ENCODE measurements at regions not wholly inside any gene's neighbourhood (a gene's known extent, or its start where the extent isn't known, plus 50 kb on each side); places are given as distances from the start of the nearest gene placed in this dataset.
"Not testable (repeated sequence)": the region's sequence is repeated elsewhere in the genome, so short reads cannot be mapped to it uniquely, and the experiment has no call there.

DNA sequence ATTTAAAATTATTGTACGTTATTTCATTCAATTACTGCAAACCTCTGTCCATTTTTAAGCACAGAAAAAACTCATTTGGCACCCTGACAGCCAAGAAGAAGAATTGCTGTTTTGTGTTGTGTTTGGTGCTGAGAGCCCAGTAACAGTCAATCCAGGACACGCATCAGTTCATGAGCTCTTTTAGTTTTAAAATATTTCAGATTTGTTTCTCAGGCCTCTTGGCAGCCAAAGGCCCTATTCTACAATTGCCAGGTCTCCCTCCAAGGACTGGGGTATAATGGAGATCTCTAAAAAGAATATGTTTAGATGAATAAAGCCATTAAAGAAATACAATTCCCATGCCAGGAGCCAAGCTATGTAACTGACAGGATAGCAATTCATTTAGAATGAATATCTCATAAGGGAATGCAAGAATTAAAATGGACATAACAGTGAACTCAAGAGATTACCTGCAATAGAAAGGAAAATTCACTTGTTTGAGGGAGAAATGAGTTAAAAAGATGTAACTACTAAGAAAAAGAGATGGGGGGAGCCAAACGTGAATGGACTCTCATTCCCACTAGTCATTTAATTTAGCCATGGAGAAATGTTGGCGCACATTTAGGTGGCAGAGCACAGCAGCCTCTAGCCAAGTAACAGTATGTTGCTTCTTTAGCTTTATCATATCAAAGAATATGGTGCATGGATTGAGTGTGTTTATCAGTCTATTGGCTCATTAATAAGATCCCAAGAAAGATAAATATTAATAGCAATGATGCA, 140.6 kb upstream of the PELI2 start:
- no peak for DNase-seq (ENCODE audit: low read depth in 2 of 2)

DNA sequence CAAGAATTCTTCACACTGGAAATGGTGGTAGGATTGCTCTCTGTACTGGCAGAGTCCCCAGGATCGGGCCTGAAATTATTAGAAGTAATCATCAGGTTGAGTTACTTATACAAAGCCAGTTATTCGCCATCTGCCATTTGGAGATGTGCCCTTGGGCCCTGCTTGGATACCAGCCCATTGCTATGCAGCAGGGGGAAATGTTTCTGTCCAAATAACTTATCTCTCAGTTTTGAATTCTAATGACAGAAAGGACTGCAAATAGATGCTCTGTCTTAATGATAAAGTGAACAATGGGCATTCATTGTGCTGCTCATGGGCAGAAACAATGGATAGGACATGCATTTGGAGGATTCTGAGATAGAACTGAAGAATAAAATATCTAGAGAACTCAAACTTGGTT, 139.1 kb upstream of the PELI2 start:
- DNase-seq (ENCODE audit: low read depth in 2 of 2), result no peak

DNA sequence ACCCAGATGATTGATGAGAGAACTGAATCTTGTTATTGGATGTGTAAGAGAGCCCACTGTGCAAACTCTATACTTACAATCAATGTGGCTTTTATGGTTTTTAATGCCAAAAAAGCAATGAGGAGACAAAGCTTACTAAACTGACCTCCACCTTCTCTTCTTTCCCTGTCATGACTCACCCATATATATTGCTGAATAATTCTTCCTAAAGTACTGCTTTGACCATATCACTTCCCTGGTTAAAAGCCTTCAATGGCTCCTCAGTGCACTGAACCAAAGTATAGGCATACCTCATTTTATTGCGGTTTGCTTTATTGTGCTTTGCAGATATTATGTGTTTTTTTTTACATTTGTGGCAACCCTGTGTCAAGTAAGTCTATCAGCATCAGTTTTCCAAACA, 138.4 kb upstream of the PELI2 start:
- no peak for DNase-seq (ENCODE audit: low read depth in 2 of 2)

- no peak for DNase-seq (ENCODE audit: low read depth in 2 of 2)
These were observed 137.2 kb upstream of the PELI2 start for GRCh38 chr14:55980970-55981369.

DNA sequence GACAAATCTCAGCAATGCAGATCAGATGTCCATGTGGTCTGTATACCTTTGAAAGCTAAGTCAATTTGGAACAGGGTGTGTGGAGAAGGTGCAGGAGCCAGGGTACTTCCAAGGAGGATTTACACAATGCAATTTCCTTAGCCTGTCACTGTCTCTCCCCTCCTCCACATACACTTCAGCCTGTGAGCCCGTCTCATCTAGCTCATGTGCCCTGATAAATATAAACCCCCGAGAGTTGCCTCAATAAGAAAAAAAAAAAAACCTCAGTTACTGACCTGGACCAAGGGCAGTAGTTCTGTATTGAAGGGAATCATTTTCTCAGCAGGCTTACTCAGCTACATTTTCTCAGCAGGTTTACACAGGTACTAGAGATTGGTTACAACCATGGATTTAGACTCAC, 132.1 kb upstream of the PELI2 start:
- no peak for DNase-seq (ENCODE audit: low read depth in 2 of 2)

DNA sequence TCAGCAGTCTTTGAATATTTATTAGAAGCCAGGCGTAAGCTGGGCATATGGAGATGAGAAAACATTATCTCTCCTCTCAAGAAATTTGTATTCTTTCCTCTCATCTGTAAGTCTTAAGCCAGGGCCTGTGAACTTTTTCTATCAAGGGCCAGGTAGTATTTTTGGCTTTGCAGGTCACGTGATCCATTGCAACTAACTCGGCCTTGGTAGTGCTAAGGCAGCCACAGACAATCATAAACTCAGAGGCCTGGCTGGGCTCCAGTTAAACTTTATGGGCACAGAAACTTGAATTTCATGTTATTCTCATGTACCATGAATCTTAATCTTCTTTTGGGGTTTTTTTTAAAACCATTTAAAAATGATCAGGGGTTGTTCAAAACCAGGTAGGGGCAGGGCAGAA, 117.4 kb upstream of the PELI2 start:
- DNase-seq (ENCODE audit: low read depth in 2 of 2), result no peak

- DNase-seq (ENCODE audit: low read depth in 2 of 2), result no peak
These were observed 115.9 kb upstream of the PELI2 start for GRCh38 chr14:56002342-56002741.

DNA sequence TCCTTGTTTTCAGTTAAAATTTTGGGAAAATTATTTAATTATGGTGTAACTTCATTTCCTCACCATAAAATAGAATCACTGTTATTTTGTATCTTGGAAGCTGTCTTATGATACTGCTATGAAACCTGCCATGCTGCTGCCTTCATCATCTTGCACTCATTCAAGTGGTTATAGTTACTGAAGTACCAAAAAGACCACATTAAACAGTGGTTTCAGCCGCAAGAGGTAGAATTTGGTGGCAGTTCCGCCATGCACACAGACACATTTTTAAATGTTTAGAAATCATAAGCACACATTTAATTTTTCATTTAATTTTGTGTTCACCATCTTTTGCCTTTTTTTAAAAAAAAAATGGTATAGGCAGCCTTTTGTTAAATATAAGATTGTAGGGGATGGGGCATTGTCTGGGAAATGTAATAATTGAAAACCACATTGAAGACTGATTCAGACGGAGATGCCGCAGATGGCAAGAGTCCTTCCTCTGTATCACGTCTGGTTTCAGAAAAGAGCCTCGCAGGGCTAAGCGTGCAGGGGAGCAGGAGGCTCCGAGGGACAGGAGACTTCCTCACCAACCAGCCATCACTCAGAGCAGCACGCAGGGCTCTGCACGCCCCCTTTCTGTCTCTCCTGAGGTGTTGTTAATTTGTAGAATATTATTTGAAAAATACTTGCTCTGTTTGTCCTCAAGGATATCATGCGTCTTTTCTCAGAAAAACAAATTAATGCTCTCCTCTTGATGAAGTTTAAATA, 115.2 kb upstream of the PELI2 start:
- DNase-seq (ENCODE audit: low read depth in 2 of 2), result no peak

- no peak for DNase-seq (ENCODE audit: low read depth in 2 of 2)
These were observed 113.9 kb upstream of the PELI2 start for GRCh38 chr14:56004323-56004722.

DNA sequence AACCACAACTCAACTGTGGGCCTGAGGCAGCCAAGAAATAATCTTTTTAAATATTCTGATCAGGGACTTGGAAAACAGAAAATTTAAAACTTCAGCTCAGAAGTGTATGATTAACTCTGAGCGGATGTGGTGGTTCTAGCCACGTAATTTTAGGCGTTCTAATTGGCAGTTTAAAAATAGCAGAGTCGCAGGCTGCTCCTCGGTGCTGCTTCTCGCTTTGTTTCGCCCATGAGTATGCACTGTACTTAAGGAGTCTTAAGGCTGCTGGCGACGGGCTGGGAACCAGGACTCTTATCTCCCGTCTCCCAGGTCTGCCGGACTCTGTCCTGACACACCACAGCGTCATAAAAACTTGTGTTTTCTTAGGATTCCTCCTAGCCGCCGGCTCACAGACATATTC, 113.4 kb upstream of the PELI2 start:
- DNase-seq (ENCODE audit: low read depth in 2 of 2), result no peak

GRCh38 chr14:56005191-56006053, 112.8 kb upstream of the PELI2 start:
- no peak for DNase-seq (ENCODE audit: low read depth in 2 of 2)

DNA sequence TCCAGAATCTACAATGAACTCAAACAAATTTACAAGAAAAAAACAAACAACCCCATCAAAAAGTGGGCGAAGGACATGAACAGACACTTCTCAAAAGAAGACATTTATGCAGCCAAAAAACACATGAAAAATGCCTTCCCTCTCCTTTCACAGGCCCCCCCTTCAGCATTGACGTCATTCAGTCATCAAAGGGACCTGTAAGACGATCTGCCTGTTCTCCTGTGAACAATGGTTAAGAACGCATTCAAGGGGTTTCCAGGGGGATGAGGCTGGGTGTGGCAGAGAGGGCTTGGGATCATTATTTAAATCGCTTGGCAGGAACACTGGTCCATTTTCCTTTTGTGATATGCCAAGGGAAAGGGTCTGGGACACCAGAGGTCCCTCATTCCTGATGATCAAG, 110.7 kb upstream of the PELI2 start:
- DNase-seq (ENCODE audit: low read depth in 2 of 2), result not testable (repeated sequence)

DNA sequence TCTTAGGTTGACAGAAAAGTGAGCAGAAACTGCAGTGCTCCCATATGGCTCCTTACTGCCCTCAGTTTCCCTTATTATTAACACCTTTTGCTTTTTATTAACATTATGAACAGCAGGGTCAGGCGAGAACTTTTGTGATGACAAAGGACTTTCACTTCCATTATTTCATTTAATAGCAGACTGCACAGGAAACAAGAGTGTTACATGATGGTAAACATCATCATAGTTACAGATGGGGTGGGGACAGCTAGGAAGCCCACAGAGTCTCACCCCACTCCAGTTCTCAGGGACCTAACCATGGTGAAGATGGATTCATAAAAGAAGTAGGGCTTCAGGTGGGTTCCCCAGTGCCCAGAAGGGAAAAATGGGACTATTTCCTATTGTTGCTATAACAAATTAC, 110.1 kb upstream of the PELI2 start:
- no peak for DNase-seq (ENCODE audit: low read depth in 2 of 2)

GRCh38 chr14:56008661-56009060, 109.5 kb upstream of the PELI2 start:
- DNase-seq (ENCODE audit: low read depth in 2 of 2), result not testable (repeated sequence)

- no peak for DNase-seq (ENCODE audit: low read depth in 2 of 2)
These were observed 94.5 kb upstream of the PELI2 start for GRCh38 chr14:56023661-56024081.

- DNase-seq (ENCODE audit: low read depth in 2 of 2), result no peak
These were observed 93.0 kb upstream of the PELI2 start for GRCh38 chr14:56025191-56025590.

- no peak for DNase-seq (ENCODE audit: low read depth in 2 of 2)
These were observed 91.7 kb upstream of the PELI2 start for GRCh38 chr14:56026506-56026905.

GRCh38 chr14:56027421-56027820, 90.8 kb upstream of the PELI2 start:
- DNase-seq (ENCODE audit: low read depth in 2 of 2), result no peak

- no peak for DNase-seq (ENCODE audit: low read depth in 2 of 2)
These were observed 90.1 kb upstream of the PELI2 start for GRCh38 chr14:56027916-56028712.

DNA sequence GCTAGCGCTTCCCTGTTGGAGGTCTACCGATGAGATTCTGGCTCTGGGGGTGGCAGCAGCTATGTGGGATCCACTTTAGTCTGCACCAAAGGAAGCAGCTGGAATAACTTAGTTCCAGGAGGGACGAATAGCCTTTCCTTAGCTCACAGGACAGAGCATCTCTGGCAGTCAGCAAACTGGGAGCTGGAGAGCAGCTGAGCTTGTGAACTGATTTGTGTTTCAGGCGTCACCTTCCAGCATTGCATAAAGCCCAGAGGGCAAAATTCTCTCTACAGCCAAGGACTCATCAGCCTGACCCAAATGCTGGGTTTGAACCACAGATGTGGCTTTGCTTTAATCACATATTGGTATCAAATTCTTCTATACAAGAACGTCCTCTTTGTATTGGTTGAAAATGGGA, 81.9 kb upstream of the PELI2 start:
- DNase-seq (ENCODE audit: low read depth in 2 of 2), result no peak

DNA sequence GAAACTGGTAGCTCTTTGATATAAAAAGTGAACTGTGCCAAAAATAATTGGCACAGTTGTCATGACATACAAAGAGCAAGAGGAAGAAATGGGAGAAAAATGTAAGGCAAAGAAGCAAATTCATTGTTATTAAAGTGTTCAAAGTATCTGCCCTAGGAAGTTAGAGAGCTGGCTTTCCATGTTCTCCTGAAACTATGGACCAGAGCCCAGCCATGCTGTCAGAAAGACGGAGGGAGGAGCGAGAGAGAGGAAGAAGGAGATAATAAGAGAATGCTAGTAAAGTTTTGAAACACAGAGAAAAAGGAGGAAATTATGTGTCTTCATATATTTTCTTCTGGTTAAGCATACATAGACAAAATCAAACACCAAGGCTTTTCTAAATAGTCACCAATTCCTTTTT, 78.1 kb upstream of the PELI2 start:
- DNase-seq (ENCODE audit: low read depth in 2 of 2), result no peak

DNA sequence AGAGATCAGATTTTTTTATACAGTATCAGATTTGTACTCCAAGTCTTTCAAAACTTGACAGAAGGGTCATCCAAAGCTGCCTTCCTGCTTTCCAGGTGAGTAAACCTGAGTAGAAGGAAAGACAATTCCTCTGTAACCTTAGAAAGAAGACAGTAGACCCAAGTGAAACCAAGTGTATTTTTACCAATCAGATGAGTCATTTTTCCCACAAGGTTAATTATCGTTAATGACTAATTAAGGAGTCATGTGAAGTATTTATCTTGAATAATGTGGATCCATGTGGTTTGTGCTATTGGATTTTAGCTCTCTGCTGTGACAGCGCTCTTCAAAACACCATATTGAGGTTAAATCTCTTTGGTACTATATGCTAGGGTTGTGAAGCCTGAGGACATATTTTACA, 74.0 kb upstream of the PELI2 start:
- DNase-seq (ENCODE audit: low read depth in 2 of 2), result no peak

Measured in stimulated activated CD8-positive, alpha-beta memory T cell treated with anti-CD3 and anti-CD28 coated beads, Interleukin-15, amount 100 ng/mL, for 4 hours (primary cell).